ENCODE measurements at regions not wholly inside any gene's neighbourhood (a gene's known extent, or its start where the extent isn't known, plus 50 kb on each side); places are given as distances from the start of the nearest gene placed in this dataset.
"Not testable (repeated sequence)": the region's sequence is repeated elsewhere in the genome, so short reads cannot be mapped to it uniquely, and the experiment has no call there.

DNA sequence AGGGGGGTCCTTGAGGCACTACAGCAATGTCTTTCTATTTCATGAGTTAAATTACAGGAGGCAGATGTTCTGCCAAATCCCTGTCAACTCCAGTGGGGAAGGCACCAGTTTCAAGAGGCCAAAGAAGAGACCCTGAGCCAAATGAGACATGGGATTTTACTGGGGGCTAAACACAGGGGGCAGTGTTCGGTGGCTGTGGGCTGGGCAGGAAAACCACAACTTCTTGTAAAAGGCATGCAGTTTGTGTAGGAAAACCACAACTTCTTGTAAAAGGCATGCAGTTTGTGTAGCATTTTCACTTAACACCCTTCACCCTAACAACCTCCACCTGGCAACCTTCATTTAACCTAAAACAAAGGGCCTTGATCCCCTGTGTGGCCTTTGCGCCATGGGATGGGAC is 61.0 kb downstream of the POLR2M start:
- DNase-seq (ENCODE audit: low read depth in 2 of 2): no peak

DNA sequence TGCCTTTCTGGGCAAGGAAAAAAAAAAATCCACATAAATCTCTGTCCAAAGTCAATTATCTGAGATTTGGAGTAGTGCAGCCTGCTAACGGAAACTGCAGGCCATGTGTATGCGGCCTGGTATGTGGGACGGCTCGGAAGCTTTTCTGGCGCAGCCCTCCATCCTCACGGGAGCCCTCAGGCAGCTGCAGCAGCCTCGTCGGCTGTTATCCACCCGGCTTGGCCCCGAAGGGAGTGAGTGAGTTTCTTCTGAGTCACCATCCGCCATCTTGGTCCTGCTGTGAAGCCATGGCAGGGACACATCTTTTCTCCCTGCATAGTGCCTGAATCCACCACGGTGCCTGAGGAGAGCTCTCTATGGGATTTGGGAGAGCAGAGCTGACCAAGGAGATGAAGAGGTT is 62.8 kb downstream of the POLR2M start:
- no peak for DNase-seq (ENCODE audit: low read depth in 2 of 2)

DNA sequence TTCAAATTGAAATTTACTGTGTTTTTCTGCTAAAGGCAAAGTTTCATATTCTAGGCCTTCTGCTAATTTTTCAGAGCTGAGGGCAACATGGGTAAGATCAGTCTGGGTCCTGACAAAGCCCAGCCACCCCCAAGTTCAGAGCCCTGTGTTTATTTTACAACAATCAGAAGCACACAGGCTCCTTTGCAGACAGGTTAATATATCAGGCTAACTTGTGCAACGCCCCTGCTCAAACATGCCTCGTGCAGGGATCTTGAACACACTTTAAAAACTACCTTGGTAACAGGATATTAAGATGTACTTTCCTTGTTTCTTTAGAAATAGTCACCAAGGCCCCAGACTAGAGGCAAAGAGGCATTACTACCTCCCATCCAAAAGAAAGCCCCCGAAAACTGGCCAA is 64.0 kb downstream of the POLR2M start:
- DNase-seq (ENCODE audit: low read depth in 2 of 2): no peak

- no peak for DNase-seq (ENCODE audit: low read depth in 2 of 2)
Measured at GRCh38 chr15:57772223-57772957, 65.9 kb downstream of the POLR2M start.

- no peak for DNase-seq (ENCODE audit: low read depth in 2 of 2)
Measured at GRCh38 chr15:57773051-57773450, 66.5 kb downstream of the POLR2M start.

DNA sequence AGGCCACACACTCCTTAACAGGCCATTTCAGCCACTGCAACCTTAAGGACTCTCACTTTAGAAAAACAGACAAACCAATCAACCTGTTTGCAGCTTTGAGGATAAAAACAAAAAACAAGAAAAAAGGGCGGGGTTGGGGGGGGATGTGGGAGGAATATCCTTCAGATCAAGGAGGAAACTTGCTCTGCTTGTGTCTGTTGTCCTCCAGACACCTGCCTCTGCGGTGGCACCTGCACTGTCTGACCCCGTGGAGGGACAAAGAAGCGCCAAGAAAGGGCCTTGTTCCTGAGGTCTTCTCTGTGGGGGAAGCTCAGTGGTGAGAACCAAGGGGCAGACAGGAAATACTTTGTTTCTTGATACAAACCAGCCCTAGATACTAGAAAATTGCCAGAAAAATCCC is 70.5 kb downstream of the POLR2M start:
- DNase-seq (ENCODE audit: low read depth in 2 of 2): no peak

DNA sequence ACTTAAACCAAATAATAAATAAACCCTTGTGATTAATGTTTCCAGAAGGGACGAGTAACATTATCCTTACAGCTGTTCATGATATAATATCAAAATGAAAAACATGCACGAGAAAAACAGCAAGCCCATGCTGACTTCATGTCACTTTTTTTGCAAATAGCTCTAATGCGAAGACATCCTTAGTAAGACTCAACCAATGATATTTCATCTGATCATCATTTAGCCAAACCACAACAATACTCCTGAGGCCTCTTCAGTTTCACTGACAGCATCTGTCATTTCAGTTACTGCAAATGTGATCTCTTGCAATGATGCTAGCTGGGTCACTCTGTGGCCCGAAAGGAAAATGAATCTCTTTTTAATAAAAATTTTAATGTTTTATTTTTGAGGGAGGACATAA is 74.0 kb downstream of the POLR2M start:
- no peak for DNase-seq (ENCODE audit: low read depth in 2 of 2)

DNA sequence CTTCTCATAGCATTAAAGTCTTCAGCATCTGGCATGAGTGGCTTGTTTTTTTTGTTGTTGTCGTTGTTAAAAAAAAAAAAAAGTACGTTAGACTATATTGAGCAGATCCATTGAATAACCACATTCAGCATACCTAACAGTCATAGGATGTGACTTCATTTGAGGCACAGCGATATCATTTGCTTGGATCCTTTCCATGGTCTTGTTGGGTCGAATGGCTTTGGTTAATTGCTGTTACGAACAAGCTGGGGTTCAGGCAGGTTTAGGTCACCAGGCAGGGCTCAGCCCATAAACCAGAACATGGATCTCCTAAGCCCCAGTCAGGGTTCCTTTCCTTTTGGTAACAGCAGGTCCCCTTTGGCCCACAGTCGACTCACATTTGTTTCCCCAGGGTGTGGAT is 76.2 kb downstream of the POLR2M start:
- DNase-seq (ENCODE audit: low read depth in 2 of 2): no peak

DNA sequence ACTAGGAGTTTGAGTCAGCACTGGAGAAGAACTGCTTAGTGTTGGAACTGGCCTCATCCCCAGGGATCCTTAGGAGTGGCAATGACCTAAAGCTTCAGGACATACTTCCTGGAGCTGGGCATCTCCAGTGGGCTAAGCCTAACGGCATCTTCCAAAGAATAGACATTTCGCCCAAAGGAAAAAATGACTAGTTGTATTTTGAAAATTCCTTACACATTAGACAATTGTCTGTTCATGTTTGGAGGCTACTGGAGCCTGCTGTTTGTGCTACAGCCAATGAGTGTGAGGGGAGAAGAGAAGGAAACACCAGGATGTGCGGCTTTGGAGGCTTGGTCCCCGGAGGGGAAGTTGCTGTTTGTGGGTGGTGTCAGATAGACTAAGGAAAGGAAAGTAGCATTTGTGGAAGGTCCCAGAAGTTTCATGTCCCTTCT is 77.6 kb downstream of the POLR2M start:
- DNase-seq (ENCODE audit: low read depth in 2 of 2): no peak

GRCh38 chr15:57785039-57785438 is 78.5 kb downstream of the POLR2M start:
- no peak for DNase-seq (ENCODE audit: low read depth in 2 of 2)

- no peak for DNase-seq (ENCODE audit: low read depth in 2 of 2)
Measured at GRCh38 chr15:57785959-57786358, 79.4 kb downstream of the POLR2M start.

- DNase-seq (ENCODE audit: low read depth in 2 of 2): no peak
Measured at GRCh38 chr15:57789225-57789624, 82.7 kb downstream of the POLR2M start.

DNA sequence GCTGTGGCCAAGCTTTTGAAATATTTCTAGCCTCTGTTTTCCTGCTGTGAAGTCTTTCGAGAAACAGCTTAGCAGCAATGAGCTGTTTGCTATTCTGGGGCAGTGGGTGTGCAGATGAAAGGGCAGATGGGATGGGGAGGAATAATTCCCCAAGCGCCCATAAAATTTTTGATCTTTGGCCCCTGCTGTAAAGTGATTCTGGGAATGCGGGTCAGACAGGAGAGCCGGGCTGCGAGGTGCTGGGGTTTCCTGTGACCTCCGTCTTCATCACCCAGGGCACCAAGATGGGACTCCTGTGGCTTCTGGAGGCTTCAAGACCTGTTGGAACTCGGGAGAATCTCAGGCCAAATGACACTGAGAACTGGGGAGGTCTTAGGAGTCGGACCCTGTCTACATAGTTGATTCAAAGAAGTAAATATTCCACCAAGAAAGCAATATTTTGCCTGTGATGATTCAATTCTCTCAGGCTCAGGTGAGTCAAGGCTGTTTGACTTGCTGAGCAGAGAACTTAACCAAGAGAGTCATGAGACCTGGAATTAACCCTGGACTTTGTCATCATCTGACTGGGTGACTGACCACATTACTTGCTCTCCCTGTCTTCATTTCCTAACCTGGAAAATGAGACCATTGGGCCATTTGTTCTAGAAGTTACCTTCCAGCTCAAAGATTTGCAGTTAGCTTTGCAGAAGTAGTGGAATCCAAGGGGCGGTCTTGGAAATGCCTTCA is 86.4 kb downstream of the POLR2M start:
- DNase-seq (ENCODE audit: low read depth in 2 of 2): no peak

DNA sequence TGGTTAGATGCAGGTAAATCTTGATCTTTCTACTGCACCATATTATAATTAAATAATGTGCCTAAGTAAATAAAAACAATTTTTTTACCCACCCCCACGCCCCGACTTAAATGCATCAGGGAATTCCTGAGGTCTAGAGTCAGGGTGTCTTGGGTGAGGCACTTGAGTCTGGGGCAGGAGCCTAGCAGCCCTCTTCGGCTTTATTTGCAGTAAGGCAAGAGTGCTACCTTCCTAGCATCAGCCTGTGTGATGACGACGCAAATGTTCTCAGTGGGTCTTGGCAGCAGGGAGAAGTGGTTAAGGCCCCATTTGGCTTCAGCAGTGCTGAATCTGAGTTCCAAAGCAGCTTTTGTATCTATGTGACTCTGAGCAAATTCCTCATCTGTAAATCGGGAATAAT is 88.7 kb downstream of the POLR2M start:
- DNase-seq (ENCODE audit: low read depth in 2 of 2): no peak

DNA sequence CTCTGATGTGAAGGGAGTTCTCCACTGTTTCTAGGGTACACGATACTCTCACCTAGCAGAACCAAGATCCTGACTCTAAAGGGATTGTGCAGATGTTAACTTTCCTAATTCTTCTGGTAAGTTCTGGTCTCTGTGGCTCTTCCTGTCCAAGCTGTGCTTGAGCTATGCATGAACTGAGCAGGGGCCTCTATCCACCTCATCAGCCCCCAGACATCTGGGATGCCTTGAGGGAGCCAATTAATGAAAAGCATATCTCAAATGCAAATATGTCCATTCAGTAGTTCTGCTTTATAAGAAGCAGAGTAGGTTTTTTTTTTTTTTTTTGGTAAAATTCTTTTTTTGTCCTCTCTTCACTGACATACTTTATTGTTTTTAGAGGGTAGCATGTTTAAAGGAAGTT is 89.6 kb downstream of the POLR2M start:
- no peak for DNase-seq (ENCODE audit: low read depth in 2 of 2)

- no peak for DNase-seq (ENCODE audit: low read depth in 2 of 2)
Measured at GRCh38 chr15:57797110-57797509, 90.6 kb downstream of the POLR2M start.

- DNase-seq (ENCODE audit: low read depth in 2 of 2): no peak
Measured at GRCh38 chr15:57797568-57798267, 91.2 kb downstream of the POLR2M start.

GRCh38 chr15:57806003-57806402 is 99.5 kb downstream of the POLR2M start:
- no peak for DNase-seq (ENCODE audit: low read depth in 2 of 2)

DNA sequence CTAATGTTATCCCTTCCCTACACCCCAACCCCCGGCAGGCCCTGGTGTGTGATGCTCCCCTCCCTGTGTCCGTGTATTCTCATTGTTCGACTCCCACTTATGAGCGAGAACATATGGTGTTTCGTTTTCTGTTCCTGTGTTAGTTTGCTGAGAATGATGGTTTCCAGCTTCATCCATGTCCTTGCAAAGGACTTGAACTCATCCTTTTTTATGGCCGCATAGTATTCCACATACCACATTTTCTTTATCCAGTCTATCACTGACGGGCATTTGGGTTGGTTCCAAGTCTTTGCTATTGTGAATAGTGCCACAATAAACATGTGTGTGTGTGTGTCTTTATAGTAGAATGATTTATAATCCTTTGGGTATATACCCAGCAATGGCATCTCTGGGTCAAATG is 102.8 kb downstream of the POLR2M start:
- DNase-seq (ENCODE audit: low read depth in 2 of 2): not testable (repeated sequence)

DNA sequence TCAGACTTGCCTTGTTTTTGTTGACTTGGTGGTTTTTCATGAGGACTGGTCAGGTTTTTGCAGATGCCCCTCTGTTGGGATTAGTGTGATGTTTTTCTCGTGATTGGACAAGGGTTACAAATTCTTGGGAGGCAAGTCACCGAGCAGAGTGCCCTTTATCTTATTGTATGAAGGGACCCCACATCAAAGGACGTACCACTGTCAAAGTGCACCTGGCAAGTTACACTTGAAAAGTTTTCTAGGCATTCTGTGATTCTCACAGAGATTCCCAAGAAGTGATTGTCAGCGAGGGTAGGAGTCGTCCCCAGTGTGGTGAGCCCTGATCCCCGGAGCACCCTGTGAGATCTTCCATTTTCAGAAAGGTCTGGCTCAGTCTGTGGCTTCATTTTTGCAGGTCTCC is 110.1 kb downstream of the POLR2M start:
- DNase-seq (ENCODE audit: low read depth in 2 of 2): no peak

- no peak for DNase-seq (ENCODE audit: low read depth in 2 of 2)
Measured at GRCh38 chr15:57819646-57820045, 113.1 kb downstream of the POLR2M start.

GRCh38 chr15:57820119-57820518 is 113.6 kb downstream of the POLR2M start:
- no peak for DNase-seq (ENCODE audit: low read depth in 2 of 2)

- DNase-seq (ENCODE audit: low read depth in 2 of 2): no peak
Measured at GRCh38 chr15:57821826-57822225, 115.3 kb downstream of the POLR2M start.

Data from stimulated activated CD4-positive, alpha-beta T cell treated with anti-CD3 and anti-CD28 coated beads, Interleukin-1b, Interleukin-23, amount 100 ng/mL, for 1 hour (primary cell).